ENCODE measurements at regions not wholly inside any gene's neighbourhood (a gene's known extent, or its start where the extent isn't known, plus 50 kb on each side); places are given as distances from the start of the nearest gene placed in this dataset.
"Not testable (repeated sequence)": the region's sequence is repeated elsewhere in the genome, so short reads cannot be mapped to it uniquely, and the experiment has no call there.

DNA sequence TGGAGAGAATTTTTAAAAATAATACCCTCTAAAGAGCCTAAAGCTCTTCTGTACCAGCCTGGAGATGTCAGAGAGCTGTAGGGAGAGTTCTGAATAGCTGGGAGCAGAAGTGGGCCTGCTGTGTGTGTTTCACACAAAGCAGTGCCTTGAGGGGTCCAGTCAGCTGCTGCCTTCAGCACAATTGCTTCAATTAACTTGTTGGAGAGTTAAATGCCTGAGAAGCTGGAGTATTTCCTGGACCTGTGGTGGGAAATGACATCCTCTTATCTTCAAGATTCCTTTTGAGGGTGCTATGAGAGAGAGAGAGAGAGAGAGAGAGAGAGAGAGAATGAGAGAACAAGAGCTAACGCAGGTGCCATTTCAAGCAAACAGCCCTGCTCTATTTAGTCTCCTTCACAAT, 96.2 kb upstream of the IL1RAPL2 start:
- TF ChIP-seq, protein P1, sequence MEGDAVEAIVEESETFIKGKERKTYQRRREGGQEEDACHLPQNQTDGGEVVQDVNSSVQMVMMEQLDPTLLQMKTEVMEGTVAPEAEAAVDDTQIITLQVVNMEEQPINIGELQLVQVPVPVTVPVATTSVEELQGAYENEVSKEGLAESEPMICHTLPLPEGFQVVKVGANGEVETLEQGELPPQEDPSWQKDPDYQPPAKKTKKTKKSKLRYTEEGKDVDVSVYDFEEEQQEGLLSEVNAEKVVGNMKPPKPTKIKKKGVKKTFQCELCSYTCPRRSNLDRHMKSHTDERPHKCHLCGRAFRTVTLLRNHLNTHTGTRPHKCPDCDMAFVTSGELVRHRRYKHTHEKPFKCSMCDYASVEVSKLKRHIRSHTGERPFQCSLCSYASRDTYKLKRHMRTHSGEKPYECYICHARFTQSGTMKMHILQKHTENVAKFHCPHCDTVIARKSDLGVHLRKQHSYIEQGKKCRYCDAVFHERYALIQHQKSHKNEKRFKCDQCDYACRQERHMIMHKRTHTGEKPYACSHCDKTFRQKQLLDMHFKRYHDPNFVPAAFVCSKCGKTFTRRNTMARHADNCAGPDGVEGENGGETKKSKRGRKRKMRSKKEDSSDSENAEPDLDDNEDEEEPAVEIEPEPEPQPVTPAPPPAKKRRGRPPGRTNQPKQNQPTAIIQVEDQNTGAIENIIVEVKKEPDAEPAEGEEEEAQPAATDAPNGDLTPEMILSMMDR (IDR thresholded peaks at IDR 0.05): no peak
- no peaks in the 10 kb centered on the region for H3K4me1 Mint-ChIP-seq (ENCODE audit: low read depth)
- H3K27me3 ChIP-seq (ENCODE audit: control insufficient read depth in 1 of 2, insufficient read depth in 2 of 2, low read length in 2 of 2): no peaks in the 10 kb centered on the region
- no peak overlapping the region for H3K4me3 Mint-ChIP-seq
- H3K9me3 ChIP-seq (ENCODE audit: control insufficient read depth in 1 of 2, insufficient read depth in 1 of 2, low read length in 2 of 2): no peaks in the 10 kb centered on the region
- H3K36me3 ChIP-seq (ENCODE audit: insufficient read depth, low read length): no peaks in the 10 kb centered on the region
- H3K4me3 ChIP-seq (ENCODE audit: low read length): no peak overlapping the region
- H3K36me3 Mint-ChIP-seq (ENCODE audit: low read depth): no peaks in the 10 kb centered on the region
- H3K27ac Mint-ChIP-seq: no peak overlapping the region
- H3K27ac ChIP-seq (ENCODE audit: low read depth in 1 of 2, low read length in 2 of 2): no peak overlapping the region
- H3K4me1 ChIP-seq (ENCODE audit: insufficient read depth, low read length): no peaks in the 10 kb centered on the region
- H3K27me3 Mint-ChIP-seq: no peaks in the 10 kb centered on the region
- ATAC-seq (ENCODE audit: poor library complexity) (no peak), DNase-seq (no peak)
- peaks cover 4% of the 10 kb centered on the region for H3K9me3 Mint-ChIP-seq
- CTCF ChIA-PET: no interaction called here
- intact Hi-C loops (cut with DNase I, micrococcal nuclease): no loop called here
- POLR2A ChIA-PET: no interaction called here

DNA sequence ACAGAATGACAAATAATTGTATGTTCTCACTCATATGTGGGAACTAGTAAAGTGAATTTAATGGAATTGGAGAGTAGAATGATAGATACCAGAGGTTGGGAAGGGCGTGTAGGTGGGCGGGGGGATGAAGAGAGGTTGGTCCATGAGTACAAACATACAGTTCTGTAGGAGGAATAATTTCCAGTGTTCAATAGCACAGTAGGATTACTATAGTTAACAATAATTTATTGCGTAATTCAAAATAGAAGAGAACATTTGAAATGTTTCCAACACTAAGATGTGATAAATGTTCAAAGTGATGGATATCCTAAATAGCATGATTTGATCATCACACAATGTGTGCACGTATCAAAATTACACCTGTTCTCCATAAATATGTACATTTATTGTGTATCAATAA, 106.2 kb upstream of the IL1RAPL2 start:
- ChIA-PET POLR2A (no interaction called here), CTCF (no interaction called here)
- no peak overlapping the region for H3K27ac ChIP-seq (ENCODE audit: low read depth in 1 of 2, low read length in 2 of 2)
- H3K4me3 Mint-ChIP-seq: no peak overlapping the region
- no peaks in the 10 kb centered on the region for H3K4me1 ChIP-seq (ENCODE audit: insufficient read depth, low read length)
- H3K36me3 Mint-ChIP-seq (ENCODE audit: low read depth): no peaks in the 10 kb centered on the region
- H3K4me1 Mint-ChIP-seq (ENCODE audit: low read depth): no peaks in the 10 kb centered on the region
- H3K36me3 ChIP-seq (ENCODE audit: insufficient read depth, low read length): no peaks in the 10 kb centered on the region
- no peaks in the 10 kb centered on the region for H3K27me3 Mint-ChIP-seq
- no peak for DNase-seq
- no peak for ATAC-seq (ENCODE audit: poor library complexity)
- no peak overlapping the region for H3K27ac Mint-ChIP-seq
- H3K9me3 ChIP-seq (ENCODE audit: control insufficient read depth in 1 of 2, insufficient read depth in 1 of 2, low read length in 2 of 2): peaks cover 0 to 2% of the 10 kb centered on the region in 2 experiments
- no peaks in the 10 kb centered on the region for H3K9me3 Mint-ChIP-seq
- H3K27me3 ChIP-seq (ENCODE audit: control insufficient read depth in 1 of 2, insufficient read depth in 2 of 2, low read length in 2 of 2): no peaks in the 10 kb centered on the region
- TF ChIP-seq, protein P1 (IDR thresholded peaks at IDR 0.05): no peak
- H3K4me3 ChIP-seq (ENCODE audit: low read length): no peak overlapping the region
- intact Hi-C loops (cut with DNase I, micrococcal nuclease): no loop called here

DNA sequence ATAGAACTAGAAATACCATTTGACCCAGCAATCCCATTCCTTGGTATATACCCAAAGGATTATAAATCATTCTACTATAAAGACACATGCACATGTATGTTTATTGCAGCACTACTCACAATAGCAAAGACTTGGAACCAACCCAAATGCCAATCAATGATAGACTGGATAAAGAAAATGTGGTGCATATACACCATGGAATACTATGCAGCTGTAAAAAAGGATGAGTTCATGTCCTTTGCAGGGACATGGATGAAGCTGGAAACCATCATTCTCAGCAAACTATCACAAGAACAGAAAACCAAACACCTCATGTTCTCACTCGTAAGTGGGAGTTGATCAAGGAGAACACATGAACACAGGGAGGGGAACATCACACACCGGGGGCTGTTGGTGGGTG, 108.9 kb upstream of the IL1RAPL2 start:
- ATAC-seq (ENCODE audit: poor library complexity); H3K27me3 Mint-ChIP-seq; H3K4me1 Mint-ChIP-seq (ENCODE audit: low read depth); H3K36me3 ChIP-seq (ENCODE audit: insufficient read depth, low read length); H3K9me3 Mint-ChIP-seq; H3K27ac ChIP-seq (ENCODE audit: low read depth in 1 of 2, low read length in 2 of 2); H3K36me3 Mint-ChIP-seq (ENCODE audit: low read depth); H3K4me3 Mint-ChIP-seq; intact Hi-C loops (cut with DNase I, micrococcal nuclease); CTCF ChIA-PET; H3K4me1 ChIP-seq (ENCODE audit: insufficient read depth, low read length); DNase-seq; H3K9me3 ChIP-seq (ENCODE audit: control insufficient read depth in 1 of 2, insufficient read depth in 1 of 2, low read length in 2 of 2); H3K27ac Mint-ChIP-seq; POLR2A ChIA-PET; H3K27me3 ChIP-seq (ENCODE audit: control insufficient read depth in 1 of 2, insufficient read depth in 2 of 2, low read length in 2 of 2); H3K4me3 ChIP-seq (ENCODE audit: low read length): not testable (repeated sequence)

DNA sequence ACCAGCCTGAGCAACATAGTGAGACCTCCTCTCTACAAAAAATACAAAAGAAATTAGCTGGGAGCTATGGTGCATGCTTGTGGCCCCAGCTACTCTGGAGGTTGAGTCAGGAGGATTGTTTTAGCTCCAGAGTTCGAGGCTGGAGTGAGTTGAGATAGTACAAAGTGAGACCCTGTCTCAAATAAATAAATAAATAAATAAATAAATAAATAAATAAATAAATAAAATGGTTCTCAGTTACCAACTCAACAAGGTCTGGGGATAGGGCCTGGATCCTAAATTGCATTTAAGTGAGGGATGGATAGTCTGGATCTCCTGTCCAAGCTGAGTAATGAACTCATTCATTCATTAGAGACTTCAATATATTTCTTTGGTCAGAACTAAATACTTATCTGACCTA, 115.7 kb upstream of the IL1RAPL2 start:
- no peaks in the 10 kb centered on the region for H3K27me3 ChIP-seq (ENCODE audit: control insufficient read depth in 1 of 2, insufficient read depth in 2 of 2, low read length in 2 of 2)
- no peak overlapping the region for H3K4me3 Mint-ChIP-seq
- no peaks in the 10 kb centered on the region for H3K4me1 ChIP-seq (ENCODE audit: insufficient read depth, low read length)
- H3K27ac Mint-ChIP-seq: no peak overlapping the region
- POLR2A ChIA-PET: no interaction called here
- H3K4me1 Mint-ChIP-seq (ENCODE audit: low read depth): no peaks in the 10 kb centered on the region
- no peaks in the 10 kb centered on the region for H3K36me3 ChIP-seq (ENCODE audit: insufficient read depth, low read length)
- no peaks in the 10 kb centered on the region for H3K36me3 Mint-ChIP-seq (ENCODE audit: low read depth)
- no peak overlapping the region for H3K27ac ChIP-seq (ENCODE audit: low read depth in 1 of 2, low read length in 2 of 2)
- CTCF ChIA-PET: no interaction called here
- no peaks in the 10 kb centered on the region for H3K27me3 Mint-ChIP-seq
- H3K4me3 ChIP-seq (ENCODE audit: low read length): no peak overlapping the region
- TF ChIP-seq, protein P1 (IDR thresholded peaks at IDR 0.05): no peak
- peaks cover 0 to 4% of the 10 kb centered on the region in 2 experiments for H3K9me3 ChIP-seq (ENCODE audit: control insufficient read depth in 1 of 2, insufficient read depth in 1 of 2, low read length in 2 of 2)
- intact Hi-C loops (cut with DNase I, micrococcal nuclease): no loop called here
- no peak for ATAC-seq (ENCODE audit: poor library complexity)
- no peak for DNase-seq
- no peaks in the 10 kb centered on the region for H3K9me3 Mint-ChIP-seq
